HG03442 (cell line): ENCODE measurements at regions not wholly inside any gene's neighbourhood (a gene's known extent, or its start where the extent isn't known, plus 50 kb on each side); places are given as distances from the start of the nearest gene placed in this dataset.

ENCODE experiments used
- ATAC-seq: cut with Tn5 transposase; IDR thresholded peaks from one replicate; pipeline ENCODE4 v1.9.1; 2021; ENCODE audit warnings: mild to moderate bottlenecking, moderate library complexity; ENCODE audit not compliant: unreplicated experiment

- no peak for ATAC-seq
These were observed 126.5 kb downstream of the SYF2 start for GRCh38 chr1:25105836-25106235.

GRCh38 chr1:25104932-25105561 lies 127.3 kb downstream of the SYF2 start:
- no peak for ATAC-seq

- no peak for ATAC-seq
These were observed 129.0 kb downstream of the SYF2 start for GRCh38 chr1:25103164-25103795.

- no peak for ATAC-seq
These were observed 132.0 kb downstream of the SYF2 start for GRCh38 chr1:25100151-25100833.

GRCh38 chr1:25099343-25099951 lies 132.9 kb downstream of the SYF2 start:
- no peak for ATAC-seq

GRCh38 chr1:25098717-25099116 lies 133.6 kb downstream of the SYF2 start:
- no peak for ATAC-seq

- no peak for ATAC-seq
These were observed 135.8 kb downstream of the SYF2 start for GRCh38 chr1:25096307-25097150.

GRCh38 chr1:25095635-25096200 lies 136.6 kb downstream of the SYF2 start:
- no peak for ATAC-seq

GRCh38 chr1:25094995-25095394 lies 137.3 kb downstream of the SYF2 start:
- no peak for ATAC-seq

GRCh38 chr1:25094229-25094628 lies 138.1 kb downstream of the SYF2 start:
- ATAC-seq: no peak

GRCh38 chr1:25091658-25092057 lies 140.6 kb downstream of the SYF2 start:
- no peak for ATAC-seq

GRCh38 chr1:25090707-25091422 lies 141.4 kb downstream of the SYF2 start:
- ATAC-seq: no peak

- ATAC-seq: no peak
These were observed 142.5 kb downstream of the SYF2 start for GRCh38 chr1:25089772-25090171.

- ATAC-seq: no peak
These were observed 143.4 kb downstream of the SYF2 start for GRCh38 chr1:25088946-25089345.

GRCh38 chr1:25088180-25088701 lies 144.1 kb downstream of the SYF2 start:
- ATAC-seq: no peak

- ATAC-seq: no peak
These were observed 145.7 kb downstream of the SYF2 start for GRCh38 chr1:25086518-25087079.

GRCh38 chr1:25084407-25084806 lies 147.9 kb downstream of the SYF2 start:
- no peak for ATAC-seq

- no peak for ATAC-seq
These were observed 148.6 kb downstream of the SYF2 start for GRCh38 chr1:25083481-25084345.
